ENCODE measurements at regions not wholly inside any gene's neighbourhood (a gene's known extent, or its start where the extent isn't known, plus 50 kb on each side); places are given as distances from the start of the nearest gene placed in this dataset.

DNA sequence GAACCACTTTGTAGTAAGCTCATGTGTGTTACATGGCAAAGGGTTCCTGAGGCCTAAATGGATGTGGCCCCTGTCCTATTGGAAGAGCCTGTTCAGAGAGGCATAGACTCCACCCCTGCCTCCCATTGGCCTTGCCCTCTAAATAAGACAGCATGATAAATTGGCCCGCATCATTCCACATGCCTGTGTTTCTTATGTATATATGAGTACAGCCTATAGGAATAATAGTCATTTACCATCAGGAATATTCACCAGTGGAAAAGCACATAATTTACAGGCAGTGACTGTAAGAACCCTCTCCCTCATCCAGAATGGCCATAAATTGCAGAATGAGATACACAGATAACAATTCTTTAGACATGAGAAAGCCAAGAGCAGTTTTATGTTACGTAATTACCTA, 519.5 kb upstream of the DAB1 start:
- TF ChIP-seq CTCF (conservative IDR thresholded peaks at IDR 0.05) = no peak
- Mint-ChIP-seq H3K4me3 (no peak overlapping the region), H3K27ac (no peak overlapping the region), H3K27me3 (ENCODE audit: insufficient read depth) (no peaks in the 10 kb centered on the region), H3K36me3 (ENCODE audit: low read depth) (no peaks in the 10 kb centered on the region), H3K4me1 (no peaks in the 10 kb centered on the region), H3K9me3 (no peaks in the 10 kb centered on the region)
- Histone ChIP-seq H3K27me3 (ENCODE audit: control insufficient read depth, insufficient read depth, low read length, poor library complexity, severe bottlenecking) (peaks cover 5% of the 10 kb centered on the region), H3K4me3 (ENCODE audit: low read length) (no peak overlapping the region), H3K27ac (ENCODE audit: low read depth, low read length) (no peak overlapping the region), H3K36me3 (ENCODE audit: control insufficient read depth, insufficient read depth, low read length) (no peaks in the 10 kb centered on the region), H3K9ac (ENCODE audit: extremely low read depth, low read length, poor library complexity, severe bottlenecking) (no peak overlapping the region), H3K4me1 (ENCODE audit: control insufficient read depth, insufficient read depth, low read length) (no peaks in the 10 kb centered on the region), H3K9me3 (ENCODE audit: control insufficient read depth, low read length) (no peaks in the 10 kb centered on the region)
- 100% methylated on average over 1 to 2 of the region's 2 CpGs for WGBS, 2 experiments (ENCODE audit: insufficient coverage in 1 of 2, insufficient read length in 1 of 2)
- DNase-seq = no peak

- no peaks in the 10 kb centered on the region for H3K36me3 Mint-ChIP-seq (ENCODE audit: low read depth)
Observed at GRCh38 chr1:57934745-57935144, 510.9 kb upstream of the DAB1 start.

DNA sequence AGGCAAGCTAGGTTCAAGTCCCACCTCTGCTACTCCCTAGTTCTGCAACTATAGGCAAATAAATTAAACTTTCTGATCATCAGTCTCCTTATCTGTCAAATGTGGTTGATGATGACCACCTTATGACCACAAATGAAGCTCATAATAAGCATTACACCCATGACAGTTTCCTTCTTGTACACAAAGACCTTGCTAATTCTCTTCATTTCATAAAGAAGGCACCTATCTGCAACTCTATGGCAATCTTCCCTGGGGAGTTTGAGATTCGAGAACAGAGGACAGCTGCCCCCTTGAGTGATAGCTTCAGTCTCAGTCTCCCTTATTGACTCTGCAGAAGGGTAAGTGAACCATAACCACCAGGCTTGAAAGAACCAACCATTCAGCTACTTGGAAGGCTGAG, 503.1 kb upstream of the DAB1 start:
- H3K4me3 ChIP-seq (ENCODE audit: low read length) = no peak overlapping the region
- H3K9me3 Mint-ChIP-seq = no peaks in the 10 kb centered on the region
- peaks cover 1% of the 10 kb centered on the region for H3K4me1 Mint-ChIP-seq
- no peak overlapping the region for H3K27ac ChIP-seq (ENCODE audit: low read depth, low read length)
- no peak overlapping the region for H3K4me3 Mint-ChIP-seq
- no peak for DNase-seq
- TF ChIP-seq CTCF (conservative IDR thresholded peaks at IDR 0.05) = no peak
- WGBS, 2 experiments (ENCODE audit: insufficient coverage in 1 of 2, insufficient read length in 1 of 2) = 83 to 93% methylated on average over 1 of the region's 1 CpG
- no peaks in the 10 kb centered on the region for H3K36me3 ChIP-seq (ENCODE audit: control insufficient read depth, insufficient read depth, low read length)
- no peak overlapping the region for H3K27ac Mint-ChIP-seq
- H3K36me3 Mint-ChIP-seq (ENCODE audit: low read depth) = no peaks in the 10 kb centered on the region
- no peaks in the 10 kb centered on the region for H3K4me1 ChIP-seq (ENCODE audit: control insufficient read depth, insufficient read depth, low read length)
- H3K9me3 ChIP-seq (ENCODE audit: control insufficient read depth, low read length) = no peaks in the 10 kb centered on the region
- no peak overlapping the region for H3K9ac ChIP-seq (ENCODE audit: extremely low read depth, low read length, poor library complexity, severe bottlenecking)
- H3K27me3 Mint-ChIP-seq (ENCODE audit: insufficient read depth) = no peaks in the 10 kb centered on the region
- H3K27me3 ChIP-seq (ENCODE audit: control insufficient read depth, insufficient read depth, low read length, poor library complexity, severe bottlenecking) = no peaks in the 10 kb centered on the region

More at GRCh38 chr1:57934745-57935144, 510.9 kb upstream of the DAB1 start:
- Mint-ChIP-seq H3K9me3 (no peaks in the 10 kb centered on the region), H3K27me3 (ENCODE audit: insufficient read depth) (no peaks in the 10 kb centered on the region), H3K27ac (no peak overlapping the region), H3K4me3 (no peak overlapping the region), H3K4me1 (no peaks in the 10 kb centered on the region)
- H3K9me3 ChIP-seq (ENCODE audit: control insufficient read depth, low read length) = no peaks in the 10 kb centered on the region
- TF ChIP-seq CTCF (conservative IDR thresholded peaks at IDR 0.05) = no peak
- no peaks in the 10 kb centered on the region for H3K4me1 ChIP-seq (ENCODE audit: control insufficient read depth, insufficient read depth, low read length)
- H3K4me3 ChIP-seq (ENCODE audit: low read length) = no peak overlapping the region
- H3K27me3 ChIP-seq (ENCODE audit: control insufficient read depth, insufficient read depth, low read length, poor library complexity, severe bottlenecking) = no peaks in the 10 kb centered on the region
- no peak for DNase-seq
- H3K36me3 ChIP-seq (ENCODE audit: control insufficient read depth, insufficient read depth, low read length) = no peaks in the 10 kb centered on the region
- no peak overlapping the region for H3K27ac ChIP-seq (ENCODE audit: low read depth, low read length)
- 94 to 95% methylated on average over 7 to 8 of the region's 8 CpGs for WGBS, 2 experiments (ENCODE audit: insufficient coverage in 1 of 2, insufficient read length in 1 of 2)
- H3K9ac ChIP-seq (ENCODE audit: extremely low read depth, low read length, poor library complexity, severe bottlenecking) = no peak overlapping the region
